HG02763 (cell line): ENCODE measurements at regions not wholly inside any gene's neighbourhood (a gene's known extent, or its start where the extent isn't known, plus 50 kb on each side); places are given as distances from the start of the nearest gene placed in this dataset.
A peak's percentile ranks its signal among the peaks of the same experiment; 100 is the strongest.
"Not testable (repeated sequence)": the region's sequence is repeated elsewhere in the genome, so short reads cannot be mapped to it uniquely, and the experiment has no call there.

Experiments
- ATAC-seq: cut with Tn5 transposase; IDR thresholded peaks from one replicate; pipeline ENCODE4 v1.9.1; 2021; ENCODE audit warnings: mild to moderate bottlenecking, moderate library complexity; ENCODE audit not compliant: unreplicated experiment

DNA sequence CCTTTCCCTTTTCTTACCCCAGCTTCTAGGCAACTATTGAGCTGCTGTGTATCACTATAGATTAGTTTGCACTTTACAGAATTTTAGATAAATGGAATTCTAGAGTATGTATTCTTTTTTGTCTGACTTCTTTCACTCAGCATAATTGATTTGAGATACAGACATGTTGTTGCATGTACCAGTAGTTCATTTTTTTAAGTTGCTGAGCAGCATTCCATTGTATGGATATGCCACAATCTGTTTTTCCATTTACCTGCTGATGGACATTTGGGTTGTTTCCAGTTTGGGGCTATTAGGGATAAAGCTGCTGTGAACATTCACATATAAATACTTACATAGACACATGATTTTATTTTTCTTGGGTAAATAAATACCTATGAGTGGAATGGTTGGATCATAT lies 135.7 kb downstream of the IGF1 start:
- no peak for ATAC-seq

DNA sequence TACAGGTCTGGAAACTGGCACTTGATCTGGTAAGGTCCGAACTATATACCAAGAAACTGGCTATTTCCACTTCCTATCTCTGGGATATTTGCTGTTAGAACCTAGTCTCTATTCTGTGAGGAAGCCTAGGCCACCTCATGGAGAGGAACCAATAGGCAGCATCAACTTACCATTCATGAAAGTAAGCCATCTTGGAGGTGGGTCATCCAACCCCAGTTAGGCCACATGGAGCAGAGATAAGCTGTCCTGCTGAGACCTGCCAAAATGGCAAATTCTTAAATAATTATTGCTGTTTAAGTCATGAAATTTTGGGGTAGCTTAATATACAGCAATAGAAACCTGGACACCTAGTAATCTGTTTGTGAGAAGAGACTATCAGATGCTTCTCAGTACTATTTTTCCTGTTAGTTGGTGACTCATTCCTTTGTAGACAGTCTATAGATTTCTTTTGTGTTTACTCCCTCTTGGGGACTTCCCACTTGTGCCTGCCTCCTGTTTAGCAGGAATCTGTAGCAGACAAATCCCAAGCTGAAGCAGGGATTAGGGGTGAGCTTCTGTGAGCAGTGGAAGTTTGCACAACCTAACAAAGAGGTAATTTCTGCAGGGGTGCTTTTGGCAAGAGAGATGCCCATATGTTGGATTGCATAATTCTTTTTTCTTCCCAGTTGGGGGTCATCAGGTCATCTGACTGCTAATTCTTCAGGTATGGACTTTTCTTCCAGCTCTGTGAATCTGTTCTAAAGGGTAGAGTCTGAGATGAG lies 136.8 kb downstream of the IGF1 start:
- ATAC-seq, result no peak

DNA sequence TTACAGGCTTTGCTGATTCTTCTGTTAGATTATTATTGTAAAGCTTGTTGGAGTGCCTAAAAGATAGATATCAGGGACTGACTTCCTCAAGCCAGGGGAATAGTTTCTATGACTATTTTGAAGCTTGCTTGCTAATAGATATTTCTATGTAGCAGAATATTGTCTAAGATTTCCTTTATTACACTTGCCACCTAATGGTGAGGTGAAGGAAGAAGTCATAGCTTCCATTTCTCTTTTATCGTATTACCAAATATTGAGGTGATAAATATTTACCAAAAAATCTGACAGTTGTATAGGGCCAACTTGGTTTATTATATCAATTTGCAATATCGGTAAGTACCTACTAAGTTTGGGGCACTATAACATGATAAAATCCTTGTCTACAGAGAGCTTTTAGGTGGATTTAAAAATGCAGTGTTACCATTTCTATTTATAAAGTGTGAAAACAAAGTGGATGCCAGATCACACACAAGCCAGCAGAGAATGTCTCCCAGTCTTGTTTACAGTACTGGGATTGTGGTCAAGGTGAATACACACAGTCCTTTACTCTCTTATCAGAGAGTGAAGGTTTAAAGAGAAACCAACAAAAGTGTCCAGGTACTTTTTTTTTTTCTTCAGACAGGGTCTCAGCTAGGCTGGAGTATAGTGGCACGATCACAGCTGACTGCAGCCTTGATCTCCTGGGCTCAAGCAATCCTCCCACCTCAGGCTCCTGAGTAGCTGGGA lies 137.9 kb downstream of the IGF1 start:
- no peak for ATAC-seq

DNA sequence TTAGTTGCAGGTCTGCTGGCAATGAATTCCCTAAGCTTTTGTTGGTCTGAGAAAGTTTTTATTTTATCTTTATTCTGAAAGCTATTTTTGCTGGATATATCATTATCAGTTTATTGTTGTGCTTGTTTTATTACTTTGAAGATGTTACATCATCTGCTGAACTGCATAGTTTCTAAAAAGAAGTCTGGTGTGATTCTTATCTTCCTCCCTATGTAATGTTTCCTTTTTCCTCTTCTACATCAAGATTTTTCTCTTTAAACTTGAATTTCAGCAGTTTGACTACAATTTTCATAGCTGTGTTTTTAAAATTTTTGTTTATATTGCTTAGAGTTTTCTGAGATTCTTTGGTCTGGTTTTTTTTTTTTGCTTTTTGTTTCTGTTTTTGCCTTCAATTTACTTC lies 137.1 kb upstream of the PMCH start:
- ATAC-seq, result no peak

DNA sequence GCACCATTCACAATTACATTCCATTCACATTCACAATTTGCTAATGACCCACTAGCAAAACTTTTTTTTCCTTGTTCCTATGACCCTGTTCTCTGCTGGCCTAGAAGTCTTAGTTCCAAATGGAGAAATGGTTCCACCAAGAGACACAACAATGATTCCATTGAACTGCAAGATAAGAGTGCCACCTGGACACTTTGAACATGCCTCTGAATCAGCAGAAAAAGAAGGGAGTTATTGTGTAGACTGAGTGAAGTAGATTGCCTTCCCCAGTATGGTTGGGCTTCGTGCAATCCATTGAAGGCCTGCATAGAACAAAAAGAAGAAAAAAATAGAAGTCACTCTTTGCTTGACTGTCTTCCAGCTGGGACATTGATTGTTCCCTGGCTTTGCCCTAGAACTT lies 133.8 kb upstream of the PMCH start:
- ATAC-seq, result no peak

DNA sequence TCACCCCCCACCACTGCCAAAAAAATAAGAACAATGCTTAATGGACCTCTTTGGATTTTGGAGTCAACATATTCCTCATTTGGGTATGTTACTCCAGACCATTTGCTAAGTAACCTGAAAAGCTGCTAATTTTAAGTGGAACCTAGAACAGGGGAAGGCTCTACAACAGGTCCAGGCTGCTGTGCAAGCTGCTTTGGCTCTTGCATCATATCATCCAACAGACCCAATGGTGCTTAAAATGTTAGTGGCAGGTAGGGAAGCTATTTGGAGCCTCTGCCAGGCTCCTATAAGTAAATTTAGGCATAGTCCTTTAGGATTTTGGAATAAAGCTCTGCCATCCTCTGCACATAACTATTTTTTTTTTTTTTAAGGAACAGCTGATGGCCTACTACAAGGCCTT lies 132.2 kb upstream of the PMCH start:
- no peak for ATAC-seq

DNA sequence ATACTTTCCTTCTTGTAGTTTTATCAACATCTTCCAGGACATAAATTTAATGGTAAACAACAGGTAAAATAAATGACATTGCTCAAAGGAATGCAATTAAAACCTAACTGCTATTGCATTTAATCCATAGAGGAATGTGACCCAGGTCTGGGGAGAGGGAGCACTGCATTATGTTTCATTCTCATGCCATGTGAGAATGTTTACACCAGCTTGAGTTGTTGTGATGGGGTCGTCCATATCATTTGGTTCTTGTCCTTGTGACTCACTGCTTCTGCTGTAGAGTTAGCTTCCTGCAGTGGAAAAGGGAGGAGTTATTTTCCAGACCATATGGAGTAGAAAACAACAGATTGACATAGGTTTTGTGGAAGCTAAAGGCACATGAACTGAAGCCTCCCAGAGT lies 129.3 kb upstream of the PMCH start:
- no peak for ATAC-seq

DNA sequence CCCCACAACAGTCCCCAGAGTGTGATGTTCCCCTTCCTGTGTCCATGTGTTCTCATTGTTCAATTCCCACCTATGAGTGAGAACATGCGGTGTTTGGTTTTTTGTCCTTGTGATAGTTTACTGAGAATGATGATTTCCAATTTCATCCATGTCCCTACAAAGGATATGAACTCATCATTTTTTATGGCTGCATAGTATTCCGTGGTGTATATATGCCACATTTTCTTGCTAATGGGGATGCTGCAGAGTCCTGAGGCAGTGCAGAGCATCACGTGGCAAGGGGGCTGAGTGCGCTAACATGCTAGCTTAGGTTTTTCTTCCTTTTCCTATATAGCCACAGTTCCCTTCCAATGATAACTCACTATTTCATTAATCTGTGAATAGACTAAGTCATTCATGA lies 127.5 kb upstream of the PMCH start:
- not testable (repeated sequence) for ATAC-seq

DNA sequence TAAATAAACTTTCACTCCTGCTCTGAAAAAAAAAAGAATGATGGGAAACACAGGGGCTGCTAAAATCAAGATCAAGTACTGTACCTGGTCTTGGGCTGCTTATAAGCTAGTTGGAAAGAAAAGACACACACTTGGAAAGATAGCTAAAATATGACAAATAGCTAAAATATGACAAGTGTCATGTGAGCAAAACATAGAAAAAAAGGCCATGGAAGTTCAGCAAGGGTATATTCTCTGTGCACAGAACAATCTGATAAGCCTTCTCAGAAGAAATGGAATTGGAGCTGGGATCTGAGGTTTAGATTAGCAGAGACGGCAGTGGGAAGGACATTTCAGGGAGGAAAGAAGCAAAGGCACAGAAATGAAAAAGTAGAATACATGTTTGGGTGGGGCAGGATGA lies 126.2 kb upstream of the PMCH start:
- no peak for ATAC-seq

DNA sequence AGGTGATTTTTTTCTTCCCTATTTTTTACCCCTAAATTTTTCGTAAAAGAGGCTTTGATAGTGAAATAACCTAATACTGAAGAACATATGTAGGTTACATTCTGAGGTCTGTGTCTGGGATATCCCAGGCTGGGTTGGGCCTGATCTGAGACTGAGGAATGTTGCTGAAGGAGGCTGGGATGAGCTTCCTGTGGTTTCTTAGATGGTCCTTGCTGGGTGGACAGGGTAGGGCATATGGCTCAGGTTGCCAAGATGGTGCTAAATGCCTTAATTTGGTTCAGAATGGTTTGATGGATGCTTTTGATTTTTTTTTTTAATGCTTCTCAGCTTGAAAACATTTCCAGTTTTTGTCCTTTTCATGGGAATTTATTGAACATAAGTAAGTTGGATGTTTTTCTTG lies 124.6 kb upstream of the PMCH start:
- ATAC-seq, result no peak

DNA sequence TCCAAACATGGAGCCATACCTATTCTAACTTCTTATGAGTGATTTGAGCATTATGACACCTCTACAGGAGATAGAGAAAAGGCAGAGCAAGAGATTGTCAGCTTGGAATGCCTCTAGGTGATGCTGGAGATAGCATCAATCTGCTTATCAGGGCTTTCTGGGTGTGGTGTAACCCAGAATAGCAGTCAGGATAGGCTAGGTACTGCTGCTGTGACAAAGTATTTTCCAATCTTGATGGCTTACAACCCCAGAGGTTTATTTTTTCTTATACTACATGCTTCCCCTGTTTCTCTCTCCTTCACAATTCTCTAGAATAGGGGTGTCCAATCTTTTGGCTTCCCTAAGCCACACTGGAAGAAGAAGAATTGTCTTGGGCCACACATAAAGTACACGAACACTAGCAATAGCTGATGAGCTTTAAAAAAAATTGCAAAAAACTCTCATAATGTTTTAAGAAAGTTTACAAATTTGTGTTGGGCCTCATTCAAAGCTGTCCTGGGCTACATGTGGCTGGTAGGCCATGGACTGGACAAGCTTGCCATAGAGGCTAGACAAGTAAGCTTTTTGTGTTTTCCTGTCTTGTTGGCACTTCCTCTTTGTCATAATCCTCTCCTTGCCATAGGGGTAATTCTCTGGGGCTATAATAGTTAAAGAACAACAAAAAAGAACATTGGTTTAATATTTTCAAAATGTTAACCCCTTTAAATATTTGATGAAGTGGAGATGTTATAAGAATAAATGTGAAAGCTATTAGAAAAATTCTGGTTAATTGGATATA lies 123.9 kb upstream of the PMCH start:
- ATAC-seq, result no peak

DNA sequence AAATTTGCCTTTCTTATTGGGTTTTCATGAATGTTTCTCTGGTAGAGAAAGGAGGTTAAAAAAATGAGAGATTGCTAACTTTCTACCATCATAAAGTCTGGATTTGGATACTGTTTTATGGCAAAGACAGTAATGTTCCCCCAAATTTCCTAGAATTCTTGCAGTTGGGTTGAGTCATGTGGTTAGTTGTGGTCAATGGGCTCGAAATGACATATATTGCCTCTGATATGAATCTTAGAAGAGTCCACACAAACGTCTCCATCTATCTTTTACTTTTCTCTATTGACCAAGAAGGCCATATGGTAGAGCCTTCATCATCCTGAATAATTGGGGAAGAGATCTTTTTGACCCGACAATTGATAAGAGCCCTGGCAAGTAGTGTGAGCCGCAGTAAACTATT lies 119.5 kb upstream of the PMCH start:
- ATAC-seq, result no peak

DNA sequence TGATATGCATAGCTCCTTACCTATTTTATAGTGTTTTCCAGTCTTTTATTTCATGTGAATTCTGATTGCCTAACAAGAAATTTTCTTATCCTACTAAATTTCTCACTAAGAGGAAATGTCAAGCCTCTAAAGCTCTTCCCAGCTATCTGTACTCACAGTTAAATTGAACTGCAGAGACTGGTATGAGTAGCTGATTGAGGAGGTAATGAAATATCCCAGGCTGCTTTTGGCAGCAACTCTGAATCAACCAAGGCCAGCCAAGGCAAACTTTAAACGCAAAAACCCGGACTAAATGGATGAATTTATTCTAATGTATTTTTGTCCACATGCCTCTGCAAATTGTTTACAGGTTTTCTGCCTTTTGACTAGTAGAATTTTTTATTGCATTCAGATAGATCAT lies 119.1 kb upstream of the PMCH start:
- no peak for ATAC-seq

DNA sequence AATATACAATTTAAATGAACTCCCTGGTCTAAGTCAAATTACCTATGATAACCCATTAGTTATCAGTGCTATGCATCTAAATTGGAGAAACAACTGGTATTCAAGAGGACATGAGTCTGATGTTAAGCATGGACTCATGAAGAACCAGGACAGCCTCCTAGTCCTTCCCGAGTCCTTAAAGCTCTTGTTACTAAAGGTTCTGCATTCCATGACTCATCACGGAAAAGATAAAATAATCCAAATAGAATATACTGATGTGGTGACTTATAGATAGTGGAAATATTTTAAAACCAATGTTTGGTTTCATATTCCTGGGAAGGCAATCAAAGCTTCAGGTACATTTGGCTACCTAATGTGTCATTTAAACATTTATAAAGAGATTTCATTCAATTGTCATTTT lies 117.2 kb upstream of the PMCH start:
- ATAC-seq, result no peak

DNA sequence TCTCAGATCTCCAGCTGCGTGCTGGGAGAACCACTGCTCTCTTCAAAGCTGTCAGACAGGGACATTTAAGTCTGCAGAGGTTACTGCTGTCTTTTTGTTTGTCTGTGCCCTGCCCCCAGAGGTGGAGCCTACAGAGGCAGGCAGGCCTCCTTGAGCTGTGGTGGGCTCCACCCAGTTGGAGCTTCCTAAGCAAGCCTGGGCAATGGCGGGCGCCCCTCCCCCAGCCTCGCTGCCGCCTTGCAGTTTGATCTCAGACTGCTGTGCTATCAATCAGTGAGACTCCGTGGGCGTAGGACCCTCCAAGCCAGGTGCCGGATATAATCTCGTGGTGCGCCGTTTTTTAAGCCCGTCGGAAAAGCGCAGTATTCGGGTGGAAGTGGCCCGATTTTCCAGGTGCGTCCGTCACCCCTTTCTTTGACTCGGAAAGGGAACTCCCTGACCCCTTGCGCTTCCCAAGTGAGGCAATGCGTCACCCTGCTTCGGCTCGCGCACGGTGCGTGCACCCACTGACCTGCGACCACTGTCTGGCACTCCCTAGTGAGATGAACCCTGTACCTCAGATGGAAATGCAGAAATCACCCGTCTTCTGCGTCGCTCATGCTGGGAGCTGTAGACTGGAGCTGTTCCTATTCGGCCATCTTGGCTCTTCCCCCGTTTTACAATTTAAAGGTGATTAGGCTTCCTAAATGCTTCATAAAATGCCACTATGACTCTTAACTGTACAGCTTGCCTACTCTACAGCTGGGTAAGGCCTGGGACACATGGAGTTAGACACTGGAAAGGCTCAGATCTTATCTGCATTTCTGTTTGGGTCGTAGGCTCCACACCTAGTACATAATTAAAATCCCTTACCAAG lies 115.7 kb upstream of the PMCH start:
- not testable (repeated sequence) for ATAC-seq

DNA sequence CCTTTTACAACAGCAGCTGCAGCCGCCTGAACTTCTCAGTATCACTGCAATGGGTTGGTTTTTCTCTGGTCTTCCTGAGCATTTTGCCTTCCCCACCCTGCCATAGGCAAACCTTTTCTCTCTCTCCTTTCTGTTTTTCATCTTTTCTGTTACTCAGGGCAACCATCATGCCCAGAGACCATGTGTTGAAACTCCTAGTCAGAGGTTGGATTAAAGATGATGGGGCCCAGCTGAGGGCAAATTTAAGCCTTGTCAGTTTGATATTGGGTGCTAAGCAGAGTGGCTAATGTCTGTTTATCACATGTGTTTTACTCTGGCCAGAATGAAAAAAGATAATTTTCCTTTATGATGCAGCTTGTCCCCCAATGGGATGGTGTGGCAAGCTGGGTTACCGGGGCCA lies 107.9 kb upstream of the PMCH start:
- ATAC-seq, result no peak

DNA sequence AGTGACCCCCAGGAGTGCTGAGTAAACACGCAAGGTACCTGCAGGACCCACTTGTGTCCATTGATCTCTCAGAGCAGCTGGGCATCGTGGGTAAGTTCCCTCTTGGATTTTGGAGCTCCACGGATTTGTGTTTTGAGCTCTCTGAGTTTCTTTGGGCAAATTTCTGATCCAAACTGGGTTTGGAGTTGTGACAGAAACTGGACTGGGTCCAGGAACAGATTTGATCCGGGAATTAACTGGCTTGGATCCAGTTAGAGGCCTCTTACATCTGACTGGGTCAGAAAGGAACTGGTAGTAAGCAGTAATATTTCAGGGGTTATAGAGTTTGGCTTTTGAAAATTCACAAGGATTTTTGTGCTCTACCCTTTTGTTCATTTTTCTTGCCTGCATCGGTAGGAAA lies 107.0 kb upstream of the PMCH start:
- not testable (repeated sequence) for ATAC-seq

DNA sequence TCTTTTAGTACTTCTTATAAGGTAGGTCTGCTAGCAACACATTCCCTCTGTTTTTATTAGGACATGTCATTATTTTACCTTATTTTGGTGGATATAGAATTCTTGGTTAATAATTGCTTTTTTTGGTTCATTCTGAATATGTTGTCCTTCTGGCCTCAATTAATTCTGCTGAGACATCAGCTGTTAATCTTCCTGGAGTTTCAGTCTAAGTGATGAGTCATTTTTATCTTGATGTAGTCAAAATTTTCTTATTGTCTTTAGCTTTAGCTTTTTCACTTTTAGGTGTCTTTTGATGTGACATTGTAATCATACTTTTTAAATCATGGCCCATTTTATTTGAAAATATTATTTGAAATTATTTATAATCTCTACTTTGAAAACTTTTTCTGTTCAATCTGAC lies 104.9 kb upstream of the PMCH start:
- ATAC-seq, result no peak

DNA sequence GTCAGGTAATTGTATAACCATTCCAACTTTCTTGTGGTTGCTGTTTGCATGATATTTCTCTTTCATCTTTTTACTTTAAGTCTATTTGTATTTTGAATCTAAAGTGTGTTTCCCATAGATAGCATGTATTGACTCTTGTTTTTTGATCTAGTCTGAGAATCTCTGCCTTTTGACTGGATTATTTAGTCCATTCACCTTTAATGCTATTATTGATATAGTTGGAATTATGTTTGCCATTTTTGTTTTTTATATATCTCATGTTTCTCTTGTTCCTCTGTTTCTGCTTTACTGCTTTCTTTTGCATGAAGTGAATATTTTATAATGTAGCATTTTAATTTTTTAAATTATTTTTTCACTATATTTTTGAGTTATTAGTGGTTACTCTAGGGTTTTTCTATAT lies 103.9 kb upstream of the PMCH start:
- ATAC-seq, result no peak

DNA sequence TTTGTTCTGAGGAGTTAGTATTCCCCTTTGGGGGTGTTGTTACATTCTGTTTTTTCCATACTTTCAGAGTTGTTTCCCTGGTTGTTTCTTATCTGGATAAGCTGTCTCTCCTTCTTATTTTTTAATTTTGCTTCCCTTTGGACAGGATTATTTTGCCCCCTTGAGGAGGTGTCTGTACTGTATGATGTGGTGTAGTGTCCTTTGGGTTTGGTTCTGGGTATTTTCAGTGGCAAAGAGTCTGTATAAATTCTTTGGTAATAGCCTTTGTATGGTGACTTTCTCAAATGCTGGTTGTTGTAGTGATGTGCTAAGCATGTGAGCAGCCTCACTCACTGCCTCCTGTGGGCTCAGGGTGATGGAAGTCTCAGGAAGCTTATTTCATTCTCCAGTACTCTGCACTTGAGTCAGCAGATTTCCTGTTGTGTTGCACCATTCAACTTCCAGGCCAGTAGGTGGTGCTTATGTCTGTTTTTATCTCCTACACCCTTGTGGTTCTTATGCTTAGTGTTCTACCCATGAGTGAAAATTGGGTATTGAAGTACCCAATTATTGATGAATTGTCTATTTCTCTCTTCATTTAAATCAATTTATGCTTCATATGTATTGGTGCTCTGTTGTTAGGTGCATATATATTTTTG lies 103.3 kb upstream of the PMCH start:
- peak; percentile 68 for ATAC-seq

DNA sequence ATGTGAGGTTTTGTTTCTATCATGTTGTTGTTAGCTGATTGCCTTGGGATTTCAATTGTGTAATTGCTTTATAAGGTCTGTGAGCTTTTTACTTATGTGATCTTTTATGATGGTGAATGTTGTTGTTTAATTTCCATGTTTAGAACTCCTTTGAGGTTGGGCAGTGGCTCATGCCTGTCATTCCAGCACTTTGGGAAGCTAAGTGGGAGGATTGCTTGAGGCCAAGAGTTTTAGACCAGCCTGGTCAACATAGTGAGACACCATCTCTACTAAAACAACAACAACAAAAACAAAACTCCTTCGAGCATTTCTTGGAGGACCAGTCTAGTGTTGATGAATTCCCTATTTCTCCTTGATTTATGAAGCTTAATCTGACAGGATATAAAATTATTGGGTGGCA lies 102.1 kb upstream of the PMCH start:
- no peak for ATAC-seq
